Dedifferentiated amniotic fluid mesenchymal stem cell (primary cell): ENCODE measurements at regions not wholly inside any gene's neighbourhood (a gene's known extent, or its start where the extent isn't known, plus 50 kb on each side); places are given as distances from the start of the nearest gene placed in this dataset.

Experiments
- DNase-seq: peaks from one replicate; pipeline ENCODE4 v3.0.0-alpha.2; 2016; ENCODE audit errors: extremely low spot score

DNA sequence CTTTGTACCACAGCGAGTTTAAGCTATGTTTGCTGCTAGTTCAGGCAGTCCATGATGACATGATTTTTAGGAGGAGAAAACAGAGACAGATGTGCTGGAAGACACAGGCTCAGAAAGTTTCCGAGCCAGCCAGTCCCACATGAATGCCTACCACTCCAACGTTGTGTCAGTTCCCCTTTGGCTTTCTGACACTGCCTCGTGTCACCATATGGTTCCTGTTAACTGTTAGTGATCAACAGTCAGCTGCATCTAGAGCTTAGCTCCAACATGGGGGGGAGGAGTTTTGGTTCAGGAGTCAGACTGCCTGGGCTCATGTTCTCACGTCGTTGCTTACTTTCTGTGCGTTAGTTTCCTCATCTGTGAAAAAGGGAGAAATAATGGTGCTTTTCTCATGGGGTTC lies 343.7 kb downstream of the MID1IP1 start:
- DNase-seq = no peak

DNA sequence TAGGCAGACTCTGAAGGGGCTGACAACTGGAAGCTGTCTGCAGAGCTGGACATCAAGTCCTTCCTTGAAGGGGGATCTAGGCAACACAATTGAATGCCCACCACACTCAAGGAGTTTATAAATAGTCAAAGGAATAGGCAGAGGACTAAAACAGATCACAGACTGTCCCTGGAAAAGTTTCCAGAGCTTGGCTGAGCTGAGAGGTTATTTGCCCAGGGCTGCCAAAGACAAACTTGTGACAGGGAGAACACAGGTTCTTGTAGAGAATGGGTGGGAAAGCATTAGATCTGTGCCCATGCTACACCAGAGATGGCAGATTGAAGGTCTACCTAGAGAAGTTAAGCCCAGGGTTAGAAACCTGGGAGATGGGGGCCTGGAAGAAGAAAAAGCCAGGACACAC lies 344.6 kb downstream of the MID1IP1 start:
- no peak for DNase-seq

DNA sequence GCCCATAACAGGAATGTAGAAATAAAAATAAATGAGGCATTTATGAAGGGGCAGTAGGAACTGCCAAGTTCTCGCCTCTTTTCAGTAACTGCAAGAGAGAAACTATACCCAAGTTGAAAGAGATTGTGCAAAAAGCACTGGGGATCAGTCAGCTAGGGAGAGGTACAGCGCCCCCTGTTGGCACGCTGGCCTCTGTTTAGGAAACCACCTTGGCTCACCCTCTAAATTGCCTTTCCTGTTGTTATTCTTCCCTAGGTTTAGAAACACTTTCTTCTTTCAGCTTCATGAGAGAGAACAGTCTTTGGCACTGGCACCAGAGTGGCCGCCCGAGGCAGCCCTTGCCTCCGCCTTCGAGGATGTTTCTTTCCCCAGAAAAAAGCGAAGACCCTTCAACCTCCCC lies 348.5 kb downstream of the MID1IP1 start:
- no peak for DNase-seq

DNA sequence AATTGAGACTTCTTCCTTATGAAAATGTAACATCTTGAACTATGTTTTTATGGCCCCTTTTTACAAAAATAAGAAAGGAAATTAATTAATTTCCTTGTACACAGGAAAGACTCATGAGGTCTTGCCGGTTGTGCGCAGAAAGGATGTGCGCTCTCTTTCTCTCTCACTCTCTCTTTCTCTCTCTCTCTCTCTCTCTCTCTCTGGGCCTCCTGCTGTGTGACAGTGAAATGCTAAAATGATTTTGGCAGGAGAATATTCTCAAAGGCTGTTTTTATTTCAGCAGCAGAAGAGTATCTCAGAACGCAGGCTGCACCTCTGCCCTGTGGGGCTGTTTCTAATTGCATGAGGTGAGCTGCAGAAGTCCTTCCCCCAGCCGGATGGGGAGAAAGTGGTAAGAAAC lies 349.0 kb downstream of the MID1IP1 start:
- no peak for DNase-seq

DNA sequence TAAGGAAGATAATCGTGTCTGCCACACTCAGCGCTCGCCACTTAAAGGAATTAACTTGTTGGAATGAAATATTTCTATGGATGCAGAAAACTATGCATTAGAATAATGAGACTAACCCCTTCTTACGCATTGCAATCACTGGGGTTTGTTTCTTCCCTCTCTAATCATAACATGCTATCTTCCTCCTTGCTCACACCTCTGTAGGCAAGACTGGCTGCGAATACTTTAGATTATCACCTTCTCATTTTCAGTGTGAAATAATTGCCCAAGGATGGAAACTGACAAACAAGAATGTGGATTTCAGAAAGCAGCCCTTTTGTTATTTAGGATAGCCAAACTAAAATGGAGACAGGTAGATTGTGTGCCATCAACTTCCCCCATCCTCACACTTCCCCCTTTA lies 349.4 kb downstream of the MID1IP1 start:
- no peak for DNase-seq

DNA sequence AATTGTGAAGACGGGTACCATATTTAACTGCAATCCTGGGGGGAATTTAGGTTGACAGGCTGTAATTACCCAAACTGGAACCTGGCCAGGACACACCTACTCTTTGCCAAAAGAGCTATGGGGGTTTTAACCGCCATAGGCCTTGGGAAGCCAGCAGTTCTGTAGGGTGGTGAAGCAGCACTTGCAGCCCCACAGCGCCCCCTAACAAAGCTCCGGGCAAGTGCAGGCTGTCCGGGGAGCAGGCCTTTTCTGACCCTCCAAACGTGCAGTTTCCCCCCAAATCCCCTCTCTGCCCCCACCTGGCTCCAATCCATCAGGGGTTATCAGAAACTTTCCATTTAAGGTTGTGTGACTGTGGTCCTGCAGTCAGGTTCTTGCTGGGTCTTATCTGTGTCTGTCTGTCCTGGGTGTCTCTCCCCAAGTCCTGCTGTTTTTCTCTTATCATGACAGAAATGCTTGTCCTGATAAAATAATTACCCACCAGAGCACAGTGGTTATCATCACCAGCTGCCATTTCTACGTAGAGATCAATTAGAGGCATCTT lies 350.9 kb downstream of the MID1IP1 start:
- DNase-seq = no peak

DNA sequence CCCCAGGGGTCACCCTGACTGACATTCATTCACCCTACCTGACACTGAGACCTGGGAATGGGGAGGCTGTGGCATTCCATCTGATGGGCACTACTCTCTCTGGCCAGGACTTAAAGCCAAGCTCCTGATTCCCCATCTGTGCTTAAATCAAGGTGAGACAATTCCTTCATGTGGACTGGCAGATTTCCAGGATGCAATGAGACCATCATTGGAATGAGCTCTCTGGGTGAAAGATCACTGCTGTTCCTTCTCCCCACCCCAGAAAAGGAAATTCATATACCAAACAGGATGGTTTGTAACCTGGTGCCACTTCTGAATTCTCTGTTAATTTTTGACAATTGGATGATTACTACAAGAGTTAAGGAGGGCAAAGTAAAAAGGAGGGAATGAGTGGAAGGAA lies 354.8 kb downstream of the MID1IP1 start:
- no peak for DNase-seq

DNA sequence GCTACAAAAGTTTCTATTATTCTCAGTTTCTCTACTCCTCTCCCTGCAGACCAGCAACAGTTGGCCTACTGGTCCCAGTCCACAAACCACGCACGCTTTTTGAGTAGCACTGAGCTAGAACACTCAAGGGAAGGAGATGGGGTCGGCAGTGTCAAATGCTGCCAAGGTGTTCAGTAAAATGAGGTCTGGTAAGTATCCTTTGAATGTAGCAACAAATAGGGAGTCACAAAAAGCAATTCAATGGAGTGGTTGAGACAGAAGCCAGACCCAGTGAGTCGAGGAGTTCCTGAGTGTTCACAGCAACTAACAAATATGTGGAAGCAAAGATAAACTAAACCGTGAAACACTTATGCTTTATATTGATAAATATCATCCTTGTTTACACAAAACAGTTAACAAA lies 355.7 kb downstream of the MID1IP1 start:
- no peak for DNase-seq

DNA sequence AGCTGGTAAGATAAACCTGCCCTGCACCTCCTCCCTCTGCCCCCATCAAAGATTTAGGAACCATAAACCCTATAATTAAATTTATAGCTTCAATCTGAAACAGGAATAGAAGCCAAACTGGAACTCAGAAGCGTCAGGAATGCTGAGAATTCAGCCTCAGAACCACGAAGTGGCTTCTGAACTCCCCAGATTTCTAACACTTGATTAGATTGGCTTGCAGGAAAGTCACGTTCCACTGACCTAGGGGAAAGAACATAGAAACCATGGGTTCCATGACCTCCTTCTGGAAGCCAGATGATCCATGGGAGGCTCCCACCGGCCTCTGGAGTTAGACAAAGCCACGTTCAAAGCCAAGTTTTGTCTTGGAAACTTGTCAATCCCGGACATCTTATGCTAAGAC lies 356.5 kb downstream of the MID1IP1 start:
- DNase-seq = no peak

DNA sequence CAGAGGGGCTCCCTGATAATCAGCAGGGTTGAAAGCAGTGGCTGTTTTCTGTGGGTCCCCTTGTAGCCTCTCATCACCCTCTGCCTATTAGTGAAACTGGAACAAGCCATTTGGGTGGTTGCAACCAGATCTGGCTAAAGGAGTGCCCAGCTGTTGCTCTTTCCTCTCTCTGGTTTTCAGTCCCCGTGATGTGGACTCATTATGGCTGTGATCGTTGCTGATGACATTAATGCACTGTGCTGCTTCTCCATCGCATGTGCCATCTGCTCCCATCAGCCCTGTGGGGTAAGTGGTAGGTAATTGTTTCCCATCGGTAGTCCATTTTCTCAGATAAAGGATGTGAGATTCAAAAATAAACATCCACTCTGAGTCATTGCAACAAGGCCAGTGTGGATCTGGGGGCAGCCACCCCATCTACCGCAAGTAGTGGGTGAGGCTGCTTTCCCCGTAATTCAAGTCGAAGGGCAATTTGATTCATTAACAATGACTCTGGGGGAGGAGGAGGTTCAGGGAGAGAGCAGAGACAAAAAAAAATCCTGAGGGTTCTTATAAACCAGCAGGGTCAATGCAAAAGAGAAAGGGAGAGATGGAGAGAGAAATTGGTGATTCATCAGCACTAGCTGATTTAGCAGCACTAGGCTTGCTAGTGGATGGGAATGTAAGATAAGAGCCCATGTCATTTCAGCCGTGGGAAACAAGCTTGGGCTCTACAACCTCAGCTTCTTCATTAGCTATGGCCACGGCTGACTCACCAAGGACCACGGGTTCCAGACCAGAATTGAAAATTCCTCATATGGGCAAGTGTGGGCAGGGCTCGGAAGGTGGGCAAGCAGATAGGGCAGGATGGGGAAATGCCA lies 357.8 kb downstream of the MID1IP1 start:
- DNase-seq = no peak

DNA sequence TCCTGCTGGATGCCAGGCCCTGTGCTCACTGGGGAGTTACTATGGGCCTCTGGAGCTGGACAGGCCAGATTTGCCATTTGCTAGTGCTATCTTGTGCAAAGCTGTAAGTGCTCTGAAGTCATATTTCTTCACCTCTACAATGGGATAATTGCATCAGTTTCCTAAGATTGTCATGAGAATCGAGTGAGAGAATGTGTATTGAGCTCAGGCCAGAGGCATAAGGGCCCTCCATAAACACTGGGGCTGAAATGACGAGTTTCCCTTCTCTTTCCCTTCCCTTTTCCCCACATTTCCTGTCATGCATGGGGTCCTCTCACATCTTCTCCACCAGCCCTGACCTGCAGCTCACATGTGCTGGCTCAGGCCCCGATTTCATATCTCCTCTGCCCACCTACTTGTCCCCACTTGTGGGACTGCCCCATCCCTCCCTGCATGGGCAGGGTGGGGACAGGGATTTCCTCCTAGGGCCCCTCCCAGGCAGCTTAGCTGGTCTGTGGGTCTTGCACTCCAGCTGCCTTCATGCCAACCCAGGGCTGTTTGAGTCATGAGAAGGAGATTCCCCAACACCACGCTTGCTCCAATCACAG lies 358.8 kb downstream of the MID1IP1 start:
- no peak for DNase-seq

DNA sequence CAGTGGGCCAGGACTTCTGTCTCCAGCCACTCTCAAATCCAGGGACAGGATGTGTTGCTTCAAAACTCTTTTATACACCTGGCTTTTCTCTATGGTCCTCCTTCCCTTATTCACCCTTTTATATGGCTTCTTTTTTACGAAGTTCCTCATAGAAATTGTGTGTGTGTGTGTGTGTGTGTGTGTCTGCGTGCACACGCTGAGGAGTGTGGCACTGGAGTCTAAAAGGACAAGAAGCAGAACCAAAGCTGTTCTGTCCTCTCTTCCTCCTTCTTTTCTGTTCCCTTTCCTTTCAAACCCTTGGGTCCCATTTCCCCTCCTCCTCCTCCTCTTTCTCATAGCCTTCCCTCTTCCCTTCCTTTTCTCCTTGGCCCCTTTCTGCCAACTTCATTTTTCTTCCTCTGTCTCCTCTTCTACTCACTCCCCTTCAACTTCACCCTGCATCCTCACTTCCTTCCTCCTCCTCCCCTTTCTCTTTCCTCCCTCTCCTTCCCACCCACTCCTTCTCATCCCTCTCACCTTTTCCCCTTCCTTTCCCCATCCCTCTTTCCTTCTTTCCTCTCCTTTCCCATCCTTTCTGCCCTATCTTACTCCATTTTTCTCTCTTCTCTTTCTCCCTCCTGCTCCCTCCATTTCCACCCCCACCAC lies 360.5 kb downstream of the MID1IP1 start:
- no peak for DNase-seq

DNA sequence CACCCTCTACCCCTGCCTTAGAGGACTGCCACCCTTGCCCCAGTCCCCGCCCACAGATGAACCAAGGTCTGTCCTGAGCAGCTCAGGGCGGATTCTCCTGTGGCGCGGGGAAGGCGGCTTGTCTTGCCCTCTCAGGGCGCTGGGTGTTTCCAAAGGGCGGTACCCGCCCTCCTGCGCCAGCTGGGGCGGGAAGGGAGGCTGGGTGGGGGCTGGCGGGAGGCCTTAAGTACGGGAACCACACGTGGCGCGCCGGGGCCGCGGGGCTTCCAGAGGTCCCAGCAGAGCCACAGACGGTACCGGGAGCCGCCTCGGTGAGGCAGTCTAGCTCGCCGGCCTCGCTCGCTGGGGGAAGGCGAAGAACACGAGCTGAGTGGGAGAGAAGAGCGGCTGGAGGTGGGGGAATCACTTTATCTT lies 361.1 kb downstream of the MID1IP1 start:
- no peak for DNase-seq

DNA sequence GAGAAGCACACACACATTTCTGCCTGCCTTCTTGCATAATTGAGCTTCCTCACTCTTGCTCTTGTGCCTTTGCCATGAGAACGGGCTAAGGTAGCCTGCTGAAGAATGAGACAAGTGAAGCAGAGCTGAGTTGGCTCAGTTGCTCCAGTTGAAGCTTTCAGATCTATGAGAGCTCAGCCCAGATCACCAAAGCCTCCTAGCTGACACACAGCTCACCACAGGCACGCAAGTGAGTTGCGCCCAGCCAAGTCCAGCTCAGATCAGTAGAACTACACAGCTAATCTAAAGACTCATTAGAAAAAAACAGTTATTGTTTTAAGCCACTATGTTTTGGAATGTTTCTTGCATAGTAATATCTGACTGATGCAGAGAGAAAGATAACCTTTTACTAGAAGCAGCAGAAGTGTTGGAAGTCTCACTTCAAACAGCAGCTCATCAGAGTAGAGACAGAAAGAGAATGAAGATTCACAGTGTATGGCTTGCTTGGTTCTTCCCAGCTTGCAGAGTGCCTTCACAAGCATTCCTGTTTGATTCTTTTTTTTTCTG lies 362.4 kb downstream of the MID1IP1 start:
- no peak for DNase-seq

DNA sequence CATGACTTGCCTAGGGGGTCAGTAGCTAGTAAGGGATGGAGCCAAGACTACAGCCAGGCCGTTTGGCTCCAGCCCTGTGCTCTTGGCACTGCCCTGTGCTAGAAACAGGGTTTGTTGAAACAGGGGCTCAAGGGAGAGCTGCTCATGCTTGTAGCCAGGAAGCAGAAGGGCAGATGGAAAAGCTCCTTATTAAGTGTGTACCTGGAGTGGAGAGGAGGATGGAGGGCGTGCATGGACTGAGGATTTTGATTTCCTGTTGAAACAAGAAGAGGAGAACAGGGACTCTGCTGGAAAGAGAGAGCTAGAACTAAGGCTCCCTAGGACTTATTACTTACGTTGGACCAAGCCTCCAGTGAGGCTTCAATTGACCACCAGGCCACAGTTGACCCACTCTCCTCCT lies 363.0 kb downstream of the MID1IP1 start:
- no peak for DNase-seq

DNA sequence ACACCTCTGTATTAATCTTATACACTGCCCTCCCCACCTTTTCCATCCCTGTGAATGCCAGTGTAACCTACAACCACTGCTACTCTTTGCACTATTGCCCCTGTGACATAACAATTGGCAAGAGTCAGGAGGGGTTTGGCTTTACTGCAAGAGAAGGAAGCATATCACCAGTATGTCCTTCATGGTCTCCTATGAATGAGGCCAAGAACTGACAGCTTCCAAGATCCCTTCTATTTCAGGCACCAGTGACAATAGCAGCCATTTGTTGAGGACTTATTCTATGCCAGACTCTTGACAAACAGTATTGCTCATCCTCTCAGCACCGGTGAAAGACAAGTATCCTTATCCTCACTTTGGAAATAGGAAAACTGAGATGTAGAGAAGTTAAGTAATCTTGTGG lies 363.9 kb downstream of the MID1IP1 start:
- no peak for DNase-seq

DNA sequence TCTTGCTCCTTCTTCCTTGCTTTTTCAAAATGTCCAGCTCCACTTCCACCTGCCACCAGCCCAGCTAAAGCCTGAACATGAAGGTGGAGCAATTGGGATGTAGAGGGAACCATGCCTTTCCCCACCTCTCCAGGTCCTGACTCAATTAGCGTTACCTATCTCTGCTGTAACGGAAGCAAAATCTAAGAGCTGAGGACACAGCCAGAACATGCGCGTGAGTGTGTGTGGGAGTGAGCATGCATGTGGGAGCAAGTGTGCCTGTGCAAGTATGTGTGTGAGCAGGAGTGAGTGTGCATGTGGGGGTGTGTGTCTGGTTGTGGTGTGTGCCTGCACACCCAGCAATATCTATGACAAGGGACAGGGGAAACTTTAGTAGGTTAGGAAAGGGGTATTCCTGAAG lies 364.5 kb downstream of the MID1IP1 start:
- DNase-seq = no peak

DNA sequence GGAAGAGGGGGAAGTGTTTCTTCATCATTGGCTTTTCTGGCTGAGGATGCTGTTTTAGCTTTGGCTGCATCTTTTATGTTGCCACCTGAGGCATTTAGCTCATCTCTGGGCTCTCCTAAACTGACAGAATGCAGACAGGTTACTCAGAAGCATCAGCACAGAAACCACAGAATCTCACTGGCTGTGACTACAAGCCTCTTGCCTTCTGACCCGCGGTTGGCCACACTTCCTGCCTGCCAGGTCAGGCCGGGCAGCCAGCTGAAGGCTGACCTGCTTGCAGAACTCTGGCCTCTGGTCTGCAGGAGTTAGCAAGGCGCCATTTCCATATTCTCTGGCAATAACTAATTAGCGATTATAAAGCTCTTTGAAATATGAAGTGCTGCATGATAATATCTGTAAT lies 366.5 kb downstream of the MID1IP1 start:
- no peak for DNase-seq

DNA sequence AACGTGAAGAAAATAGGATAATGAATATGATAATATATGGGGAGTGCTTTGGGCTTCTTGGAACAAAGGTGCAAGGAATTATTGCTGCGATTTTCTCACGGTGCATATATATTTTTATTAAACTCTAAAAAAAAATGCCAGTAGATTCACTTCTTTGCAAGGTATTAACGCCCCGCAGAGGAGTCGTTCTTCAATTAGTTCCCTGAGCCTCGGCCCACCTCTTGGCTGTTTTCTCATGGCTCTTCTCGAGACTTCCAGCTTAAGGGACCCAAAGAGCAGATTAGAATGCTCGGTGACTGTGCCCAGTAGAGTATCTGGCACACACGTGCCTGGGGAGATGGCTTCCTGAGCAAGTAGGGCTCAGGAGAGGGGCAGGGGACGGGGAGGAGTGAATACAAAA lies 367.4 kb downstream of the MID1IP1 start:
- DNase-seq = no peak

DNA sequence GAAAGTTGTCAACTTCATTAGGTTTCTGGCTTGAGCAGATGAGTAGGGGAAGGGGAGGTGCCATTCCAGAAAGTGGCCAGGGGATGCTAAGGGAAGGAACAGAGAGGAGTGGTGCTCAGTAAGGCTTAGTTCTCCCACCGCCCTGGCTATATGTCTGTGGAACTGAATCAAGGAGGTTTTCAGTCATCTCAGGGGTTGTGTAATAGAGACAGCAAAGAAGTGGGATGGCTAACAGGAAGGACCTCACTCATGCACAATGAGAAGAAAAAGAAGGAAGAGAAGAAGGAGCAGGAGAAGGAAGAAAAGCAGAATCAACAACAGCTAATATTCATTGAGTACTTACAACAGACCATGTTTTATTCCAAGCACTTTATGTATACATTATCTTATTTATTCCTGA lies 368.7 kb downstream of the MID1IP1 start:
- DNase-seq = no peak

DNA sequence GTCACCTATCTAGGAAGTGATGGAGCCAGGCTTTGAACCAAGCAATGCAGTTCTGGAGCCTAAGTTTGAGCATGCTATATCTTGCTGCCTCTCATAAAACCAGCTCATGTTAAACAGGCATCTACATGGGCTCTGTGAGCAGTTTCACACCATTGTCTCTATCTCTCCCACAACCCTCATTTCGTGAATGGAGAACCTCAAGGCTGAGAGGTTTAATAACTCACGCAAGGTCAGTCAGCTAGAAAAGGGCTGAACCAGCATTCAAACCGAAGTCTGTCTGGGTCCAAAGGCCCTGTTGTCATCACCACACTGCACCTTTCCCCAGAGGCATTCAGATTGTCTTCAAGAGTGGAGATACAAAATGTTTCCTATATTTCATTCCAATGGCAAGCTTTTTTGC lies 369.2 kb downstream of the MID1IP1 start:
- DNase-seq = no peak

DNA sequence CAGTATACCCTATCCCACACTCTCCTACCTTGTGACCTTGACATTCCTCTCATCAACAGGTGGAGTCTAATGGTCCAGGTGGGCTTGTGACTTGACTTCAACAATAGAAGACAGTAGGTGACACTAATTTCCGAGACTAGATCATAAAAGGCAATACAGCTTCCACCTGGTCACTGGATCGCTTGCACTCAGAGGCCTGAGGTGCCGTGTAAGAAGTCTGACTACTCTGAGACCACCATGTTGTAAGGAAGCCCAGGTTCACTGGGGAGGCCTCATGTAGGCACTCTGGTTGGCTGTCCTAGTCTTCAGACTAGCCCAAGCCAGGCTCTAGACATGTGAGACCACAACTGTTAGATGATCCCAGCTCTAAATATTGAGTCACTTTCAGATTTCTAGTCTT lies 370.4 kb downstream of the MID1IP1 start:
- DNase-seq = no peak
